GM21723 (cell line): ENCODE measurements at regions not wholly inside any gene's neighbourhood (a gene's known extent, or its start where the extent isn't known, plus 50 kb on each side); places are given as distances from the start of the nearest gene placed in this dataset.
"Not testable (repeated sequence)": the region's sequence is repeated elsewhere in the genome, so short reads cannot be mapped to it uniquely, and the experiment has no call there.

Experiments
- ATAC-seq: cut with Tn5 transposase; IDR thresholded peaks from one replicate; pipeline ENCODE4 v1.9.1; 2021; ENCODE audit warnings: mild to moderate bottlenecking, moderate library complexity; ENCODE audit not compliant: unreplicated experiment

DNA sequence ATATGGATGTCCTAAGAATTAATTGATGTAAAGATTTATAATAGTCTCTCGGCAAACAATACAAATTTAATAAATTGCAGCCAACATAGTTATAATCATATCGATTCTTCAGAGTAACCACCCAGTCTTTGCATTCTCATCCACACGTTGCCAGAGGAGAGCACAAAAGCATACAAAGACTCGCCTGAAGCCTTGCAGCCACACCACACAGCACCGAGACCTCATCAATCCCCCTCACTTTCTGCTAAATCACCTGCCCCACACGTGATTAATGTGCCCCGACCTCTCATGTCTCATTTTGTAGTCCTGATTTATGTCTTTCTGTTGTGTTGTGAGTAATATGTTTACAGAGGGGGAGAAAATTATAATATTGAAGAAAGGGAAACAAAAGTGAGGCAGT, 510.4 kb downstream of the TRIML1 start:
- ATAC-seq = no peak

- ATAC-seq = no peak
These were observed 511.3 kb downstream of the TRIML1 start for GRCh38 chr4:188650516-188650915.

DNA sequence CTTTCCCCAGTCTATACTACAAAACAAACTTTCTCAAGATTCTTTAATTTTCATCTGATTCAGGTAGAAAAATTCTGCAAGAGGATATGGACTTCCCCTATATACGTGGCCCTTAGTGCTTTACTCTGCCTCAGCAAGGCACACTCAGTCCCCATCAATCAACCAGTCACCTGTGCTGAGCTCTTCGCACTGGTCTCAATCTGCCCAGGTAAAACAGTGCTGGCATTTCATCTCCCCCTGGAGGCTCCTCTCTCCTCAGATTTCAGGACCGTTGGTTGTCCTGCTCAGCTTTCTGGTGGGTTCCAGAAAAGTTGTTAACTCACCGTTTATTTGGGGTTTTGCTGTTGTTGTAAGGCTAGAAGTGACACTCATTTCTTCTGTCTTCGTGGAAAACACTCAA, 518.1 kb downstream of the TRIML1 start:
- no peak for ATAC-seq

- ATAC-seq = no peak
These were observed 519.8 kb downstream of the TRIML1 start for GRCh38 chr4:188658958-188659522.

- ATAC-seq = no peak
These were observed 521.6 kb downstream of the TRIML1 start for GRCh38 chr4:188660796-188661195.

DNA sequence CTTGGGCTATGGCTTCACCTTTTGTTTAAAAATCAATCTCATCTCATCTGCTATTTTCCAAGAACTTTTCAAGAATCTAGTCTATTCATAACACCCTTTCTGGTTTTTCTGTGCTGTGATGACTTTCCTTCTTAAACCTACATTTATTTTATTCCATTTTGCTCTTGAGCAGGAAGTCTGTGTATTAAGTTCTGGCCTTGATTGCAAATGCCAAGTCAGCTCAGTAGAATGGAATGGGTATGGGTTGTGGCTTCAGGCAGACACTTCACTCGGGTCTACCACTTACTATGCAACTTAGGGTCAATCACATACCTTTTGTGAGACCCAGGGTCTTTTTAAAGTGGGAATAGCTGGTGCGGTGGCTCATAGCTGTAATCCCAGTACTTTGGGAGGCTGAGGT, 522.3 kb downstream of the TRIML1 start:
- ATAC-seq = no peak

DNA sequence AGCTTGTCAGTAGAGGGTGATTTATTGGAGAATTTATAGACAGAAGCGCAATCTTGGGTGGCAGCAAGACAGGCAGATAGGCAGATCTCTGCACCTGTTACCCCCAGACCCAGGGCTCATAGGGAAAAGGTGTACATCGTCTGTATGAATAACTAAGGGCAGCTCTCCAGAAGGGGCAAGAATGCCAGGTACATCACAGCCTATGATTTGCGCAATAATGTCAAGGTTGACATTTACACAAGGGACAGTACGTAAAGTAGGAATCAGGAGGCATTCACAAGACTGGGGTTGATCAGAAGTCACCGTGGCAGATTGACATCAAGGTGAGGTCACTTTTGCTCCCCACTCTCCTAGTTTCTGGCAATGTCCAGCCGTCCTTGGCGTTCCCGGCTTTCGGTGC, 524.1 kb downstream of the TRIML1 start:
- ATAC-seq = no peak

DNA sequence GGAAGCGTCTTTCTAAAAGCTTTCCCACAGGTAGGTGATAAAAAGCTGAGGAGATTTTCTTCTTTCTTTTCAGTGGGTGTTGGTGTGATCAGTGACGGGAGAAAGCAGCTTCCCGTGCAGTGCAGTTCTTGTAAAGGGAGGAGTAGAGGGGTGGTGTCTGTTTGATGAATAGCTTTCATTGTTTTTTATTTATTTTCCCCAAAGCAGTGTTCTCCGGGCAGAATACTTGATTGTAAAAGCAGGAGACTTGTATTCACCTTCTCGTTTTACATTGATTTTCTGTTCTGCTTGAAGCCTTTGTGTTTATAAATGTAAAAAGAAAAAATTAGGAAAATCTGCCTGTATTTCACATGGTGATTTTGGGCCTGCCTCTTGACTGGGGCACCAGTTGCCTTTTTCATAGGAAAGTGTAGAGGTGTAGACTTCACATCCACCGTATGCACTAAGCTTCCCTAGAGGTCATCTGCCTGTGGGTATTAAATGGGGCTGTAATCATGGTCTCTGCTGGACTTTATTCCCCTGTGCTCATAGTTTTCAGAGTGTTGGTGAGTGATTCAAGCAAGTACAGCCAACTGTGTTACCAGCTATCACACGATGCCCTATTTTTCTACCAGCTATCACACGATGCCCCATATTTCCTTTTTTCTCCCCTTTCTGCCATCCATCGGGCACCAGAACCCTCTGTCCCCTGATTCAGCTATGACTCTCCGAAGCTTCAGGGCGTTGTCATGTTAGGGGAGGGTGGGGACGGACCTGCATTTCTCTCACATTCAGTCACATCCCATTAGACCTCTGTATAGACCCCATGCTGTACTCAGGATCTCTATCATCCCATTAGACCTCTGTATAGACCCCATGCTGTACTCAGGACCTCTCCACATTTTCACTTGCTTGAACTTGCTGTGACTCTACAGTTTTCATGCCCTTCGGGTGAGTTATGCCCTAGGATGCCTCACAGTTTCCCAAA, 526.5 kb downstream of the TRIML1 start:
- no peak for ATAC-seq

- ATAC-seq = not testable (repeated sequence)
These were observed 539.5 kb downstream of the TRIML1 start for GRCh38 chr4:188678691-188679090.

DNA sequence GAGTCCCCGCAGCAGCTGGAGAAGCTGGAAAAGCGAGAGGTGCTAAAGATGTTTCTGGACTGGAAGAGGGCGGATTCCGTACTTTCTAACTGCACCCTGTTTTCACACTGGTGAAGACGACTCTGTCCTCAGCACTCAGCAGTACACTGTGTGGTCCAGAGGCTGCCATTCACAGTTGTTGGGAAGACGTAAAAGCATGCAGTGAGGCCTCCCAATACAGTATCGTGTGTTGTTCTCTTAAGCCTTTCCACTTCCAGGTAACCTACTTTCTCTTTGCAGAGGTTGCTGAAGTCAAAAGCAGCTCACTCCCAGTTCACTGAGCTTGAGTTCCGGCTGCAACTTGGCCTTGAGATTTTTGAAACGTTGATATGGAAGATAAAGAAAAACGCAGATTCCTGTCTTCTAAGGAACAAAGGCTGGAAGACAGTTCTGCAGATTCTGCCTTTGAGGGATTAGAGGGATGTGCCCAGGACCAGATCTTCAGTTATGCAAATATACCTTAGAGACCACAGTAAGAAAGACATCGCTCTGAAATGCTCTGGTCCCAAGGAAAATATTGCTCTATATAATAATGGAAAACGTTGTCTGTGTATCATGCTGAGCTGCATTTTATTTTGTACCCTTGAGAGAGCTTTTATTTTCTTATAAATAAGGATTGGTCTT, 540.9 kb downstream of the TRIML1 start:
- ATAC-seq = no peak

DNA sequence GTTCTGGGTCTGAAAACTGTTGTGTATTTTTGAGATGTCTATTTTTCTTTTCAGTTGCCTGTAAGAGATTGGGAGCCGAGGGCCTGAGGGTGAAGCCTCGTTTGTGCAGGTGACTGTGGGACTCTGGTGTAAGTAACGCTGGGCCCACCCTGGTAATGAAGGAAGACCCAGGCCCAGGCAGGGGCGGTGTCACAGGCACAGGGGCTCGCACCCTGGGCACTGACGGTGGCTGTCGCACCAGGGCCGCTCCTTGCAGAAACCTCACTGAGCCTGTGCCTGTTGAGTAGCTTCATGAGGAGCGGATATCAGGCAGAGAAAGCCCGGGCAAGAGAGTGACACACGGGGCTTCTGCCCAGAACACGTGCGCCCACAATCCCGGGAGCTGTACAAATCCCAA, 541.4 kb downstream of the TRIML1 start:
- ATAC-seq = no peak

- ATAC-seq = no peak
These were observed 543.1 kb downstream of the TRIML1 start for GRCh38 chr4:188682321-188682720.

DNA sequence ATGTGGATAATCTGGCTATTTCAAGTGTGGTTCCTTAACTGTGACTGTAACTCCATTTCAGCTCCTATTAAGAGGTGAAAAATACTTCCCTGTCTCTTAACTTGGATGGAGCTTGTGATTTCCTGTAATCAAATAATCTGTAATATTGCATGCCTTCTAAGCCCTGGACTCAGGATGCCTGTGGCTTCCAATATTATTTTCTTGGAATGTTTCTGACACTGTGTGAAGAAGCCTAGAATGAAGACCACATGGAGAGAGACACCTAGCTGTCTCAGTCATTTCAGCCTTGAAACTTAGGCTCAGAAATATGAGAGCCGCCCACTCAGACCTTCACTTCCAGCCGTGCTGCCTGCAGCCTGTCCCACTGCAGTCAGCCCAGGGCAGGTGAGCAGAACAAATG, 544.3 kb downstream of the TRIML1 start:
- ATAC-seq = no peak

GRCh38 chr4:188688956-188689355, 549.7 kb downstream of the TRIML1 start:
- ATAC-seq = no peak

GRCh38 chr4:188691811-188692210, 552.6 kb downstream of the TRIML1 start:
- ATAC-seq = no peak

- no peak for ATAC-seq
These were observed 556.0 kb downstream of the TRIML1 start for GRCh38 chr4:188695261-188695660.

DNA sequence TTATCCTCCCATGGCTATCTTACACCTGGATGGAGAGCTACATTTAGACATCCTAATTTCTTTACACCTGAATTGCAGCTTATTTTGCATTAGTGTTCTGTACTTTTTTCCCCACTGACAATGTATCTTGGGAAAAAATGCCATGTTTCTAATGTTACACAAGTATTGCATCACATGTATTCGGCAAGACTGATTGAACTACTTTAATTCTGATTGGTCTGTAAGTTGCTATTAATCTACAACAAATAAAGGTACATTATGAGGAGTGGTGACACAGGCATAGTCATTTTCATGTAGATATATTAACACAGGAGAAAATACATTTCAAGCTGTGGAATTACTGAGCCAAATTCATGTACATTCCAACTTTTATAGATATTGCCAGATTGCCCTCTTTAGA, 558.0 kb downstream of the TRIML1 start:
- ATAC-seq = no peak

DNA sequence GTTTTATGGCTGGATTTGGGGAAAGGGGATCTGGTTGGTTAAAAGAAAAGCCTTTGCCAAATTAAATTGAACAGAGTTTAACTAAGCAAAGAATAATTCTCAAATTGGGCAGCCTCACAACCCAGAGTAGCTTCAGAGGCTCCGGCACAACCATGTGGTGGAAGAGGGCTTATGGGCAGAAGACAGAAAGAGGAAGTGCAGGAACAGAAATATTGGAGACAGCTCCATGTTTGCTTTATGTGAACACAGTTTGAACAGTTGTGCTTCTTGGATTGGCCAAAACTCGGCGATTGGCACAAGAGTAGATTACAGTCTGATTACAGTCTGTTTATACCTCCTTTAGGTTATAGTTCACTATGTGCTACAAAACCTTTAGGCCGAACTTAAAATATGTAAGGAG, 562.7 kb downstream of the TRIML1 start:
- ATAC-seq = no peak

GRCh38 chr4:188704288-188704687, 565.0 kb downstream of the TRIML1 start:
- ATAC-seq = no peak

GRCh38 chr4:188707036-188707435, 567.8 kb downstream of the TRIML1 start:
- ATAC-seq = no peak

GRCh38 chr4:188714501-188714900, 575.3 kb downstream of the TRIML1 start:
- ATAC-seq = no peak

DNA sequence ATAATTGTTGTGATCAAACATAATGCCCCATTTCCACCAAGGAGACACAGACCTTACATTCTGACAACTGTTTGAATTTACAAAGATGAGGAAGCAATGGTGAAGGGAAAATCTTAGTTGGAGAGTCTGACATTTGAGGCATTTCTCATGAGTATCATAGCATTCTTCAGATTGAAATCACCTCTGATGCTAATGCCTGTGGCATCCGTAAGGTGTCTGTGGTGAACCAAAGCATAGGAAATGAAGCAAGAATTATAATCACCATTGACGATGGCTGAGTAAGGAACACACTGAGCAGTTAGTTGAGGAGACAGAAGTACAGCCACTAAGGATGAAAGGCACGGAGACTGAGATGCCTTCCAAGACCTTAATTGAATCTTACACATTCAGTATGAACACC, 575.7 kb downstream of the TRIML1 start:
- no peak for ATAC-seq
